GM10266 (cell line): ENCODE measurements at regions not wholly inside any gene's neighbourhood (a gene's known extent, or its start where the extent isn't known, plus 50 kb on each side); places are given as distances from the start of the nearest gene placed in this dataset.
"Not testable (repeated sequence)": the region's sequence is repeated elsewhere in the genome, so short reads cannot be mapped to it uniquely, and the experiment has no call there.

Source experiments
- DNase-seq: peaks from one replicate; pipeline ENCODE4 v3.0.0; 2012; ENCODE audit errors: extremely low spot score
- CTCF ChIP-seq: IDR thresholded peaks from 2 replicates; pipeline ENCODE4 v1.5.1; 2012; ENCODE audit warnings: mild to moderate bottlenecking, low read depth; ENCODE audit not compliant: control insufficient read depth, insufficient read depth; ENCODE audit errors: missing control alignments

DNA sequence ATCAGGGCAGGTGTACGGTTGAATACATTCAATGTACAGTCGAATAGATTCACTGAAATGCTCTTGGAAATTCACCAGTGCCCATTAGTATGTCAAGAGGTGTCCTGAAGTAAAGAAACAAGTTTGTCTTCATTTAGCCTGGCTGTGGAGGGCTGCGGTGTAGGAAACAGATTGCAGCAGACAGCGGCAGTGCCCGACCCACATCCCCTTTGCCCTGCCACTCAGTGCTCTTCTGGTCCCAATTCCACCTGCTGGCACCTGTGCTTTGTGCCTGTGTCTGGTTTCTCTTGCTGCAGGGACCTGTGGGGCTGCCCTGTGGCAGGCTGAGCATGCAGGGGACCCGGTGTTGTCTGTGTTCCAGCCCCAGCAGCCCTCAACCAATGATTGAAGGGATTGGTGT is 183.7 kb downstream of the RPS24 start:
- TF ChIP-seq CTCF = no peak
- no peak for DNase-seq

DNA sequence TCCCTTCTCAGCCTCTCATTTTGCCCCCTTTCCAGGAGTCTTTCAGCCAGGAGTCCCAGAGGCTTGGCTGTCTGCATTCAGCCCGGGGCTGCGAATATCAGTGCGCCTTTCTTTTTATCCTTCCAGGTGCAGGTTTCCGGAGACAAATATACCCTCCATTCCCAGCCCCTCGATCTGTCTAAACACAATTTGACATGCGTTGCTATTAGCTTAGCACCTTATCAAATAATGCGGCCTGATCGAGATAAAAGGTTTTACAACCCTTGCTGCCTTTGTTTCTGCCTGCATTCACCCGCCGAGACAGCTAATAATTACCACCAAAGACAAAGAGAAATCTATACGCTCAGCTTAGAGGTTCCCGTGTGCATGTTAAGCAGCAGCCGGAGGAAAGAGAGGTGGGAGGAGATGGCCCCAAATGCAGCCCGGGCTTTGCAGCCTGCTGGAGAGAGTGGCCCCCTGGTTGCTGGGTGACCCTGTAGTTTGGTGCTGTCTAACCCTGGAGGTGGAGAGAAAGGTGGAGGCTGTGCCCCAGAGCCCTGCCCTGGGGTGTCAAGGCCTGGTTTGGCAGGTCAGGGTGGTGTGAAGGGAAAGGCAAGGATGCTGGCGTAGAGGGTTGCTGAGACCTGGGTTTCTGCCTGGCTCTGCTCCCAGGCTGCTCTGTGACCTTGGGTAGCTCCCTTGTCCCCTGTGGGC is 185.3 kb downstream of the RPS24 start:
- DNase-seq = no peak

GRCh38 chr10:78219568-78219967 is 185.9 kb downstream of the RPS24 start:
- not testable (repeated sequence) for DNase-seq

More for the DNA sequence above, 185.3 kb downstream of the RPS24 start:
- TF ChIP-seq CTCF = no peak

- TF ChIP-seq CTCF = no peak
- no peak for DNase-seq
Measured at GRCh38 chr10:78220781-78221180, 187.1 kb downstream of the RPS24 start.

GRCh38 chr10:78222096-78222790 is 188.6 kb downstream of the RPS24 start:
- DNase-seq = no peak
- no peak for TF ChIP-seq CTCF

- DNase-seq = no peak
- no peak for TF ChIP-seq CTCF
Measured at GRCh38 chr10:78223088-78223487, 189.4 kb downstream of the RPS24 start.

GRCh38 chr10:78224602-78225001 is 190.9 kb downstream of the RPS24 start:
- no peak for TF ChIP-seq CTCF
- no peak for DNase-seq
